HepG2 (cell line): ENCODE measurements at regions not wholly inside any gene's neighbourhood (a gene's known extent, or its start where the extent isn't known, plus 50 kb on each side); places are given as distances from the start of the nearest gene placed in this dataset.
"Not testable (repeated sequence)": the region's sequence is repeated elsewhere in the genome, so short reads cannot be mapped to it uniquely, and the experiment has no call there.

ENCODE experiments used
- CEBPB ChIP-seq: IDR thresholded peaks from 2 replicates; pipeline ENCODE4 v1.6.1; 2011; ENCODE audit warnings: low read depth, low read length, improper control_type of control experiment, borderline replicate concordance
- CSRNP2 ChIP-seq: sonication (generic); formaldehyde crosslinking; conservative IDR thresholded peaks from 2 replicates; pipeline ENCODE4 v1.8.0; 2022; ENCODE audit warnings: low read depth, missing genetic modification reagents
- CTCF ChIP-seq: sonication (generic); formaldehyde crosslinking; IDR thresholded peaks from 2 replicates; pipeline ENCODE4 v1.5.0; 2020; ENCODE audit warnings: mild to moderate bottlenecking, missing genetic modification reagents, moderate library complexity
- ETS1 ChIP-seq: sonication (generic); formaldehyde crosslinking; IDR thresholded peaks from 2 replicates; pipeline ENCODE4 v1.4.0; 2020; ENCODE audit warnings: missing genetic modification reagents
- IKZF1 ChIP-seq: fragments of 450-650 bp; IDR thresholded peaks from 2 replicates; pipeline ENCODE4 v1.7.1; 2016
- ISL2 ChIP-seq: sonication (generic); formaldehyde crosslinking; IDR thresholded peaks from 2 replicates; pipeline ENCODE4 v1.5.0; 2020; ENCODE audit warnings: missing genetic modification reagents
- PHF21A ChIP-seq: sonication (generic); formaldehyde crosslinking; IDR thresholded peaks from 2 replicates; pipeline ENCODE4 v1.5.0; 2020; ENCODE audit warnings: mild to moderate bottlenecking, missing genetic modification reagents
- POLR2AphosphoS5 ChIP-seq: IDR thresholded peaks from 2 replicates; pipeline ENCODE4 v1.6.1; 2012; ENCODE audit warnings: low read depth, low read length
- REST ChIP-seq, 2 experiments: IDR thresholded peaks; 2 replicates each; pipeline ENCODE4 v1.6.1; 2011 to 2012; ENCODE audit warnings: low read length in 2 of 2, borderline replicate concordance in 1 of 2, low read depth in 1 of 2, mild to moderate bottlenecking in 1 of 2, moderate library complexity in 1 of 2
- TAF1 ChIP-seq: sonication (generic); formaldehyde crosslinking; IDR thresholded peaks from 2 replicates; pipeline ENCODE4 v1.4.0; 2020; ENCODE audit warnings: missing genetic modification reagents
- ZNF496 ChIP-seq: sonication (generic); formaldehyde crosslinking; IDR thresholded peaks from 2 replicates; pipeline ENCODE4 v1.8.1; 2023; ENCODE audit warnings: mild to moderate bottlenecking, moderate library complexity, missing genetic modification reagents; ENCODE audit not compliant: insufficient replicate concordance
- ZNF713 ChIP-seq: sonication (generic); formaldehyde crosslinking; IDR thresholded peaks from 2 replicates; pipeline ENCODE4 v1.4.0; 2020; ENCODE audit warnings: mild to moderate bottlenecking, missing genetic modification reagents

GRCh38 chr9:64017666-64018065 lies 1267.3 kb downstream of the FOXD4L5 start:
- not testable (repeated sequence) for TF ChIP-seq CTCF (CRISPR knock-in tag); CSRNP2 (CRISPR knock-in tag); ETS1 (CRISPR knock-in tag); REST (IDR thresholded peaks at IDR 0.05; ENCODE audit: borderline replicate concordance in 1 of 2, low read depth in 1 of 2, low read length in 2 of 2); ISL2 (CRISPR knock-in tag); CEBPB; POLR2AphosphoS5; ZNF713 (CRISPR knock-in tag); TAF1; ZNF496 (CRISPR knock-in tag); IKZF1; PHF21A
